SK-N-SH treated with all-trans-retinoic acid at 6 μM for 48 hours (cell line): ENCODE measurements at regions not wholly inside any gene's neighbourhood (a gene's known extent, or its start where the extent isn't known, plus 50 kb on each side); places are given as distances from the start of the nearest gene placed in this dataset.

Experiments used
- ARNTL ChIP-seq: fragments of 450-650 bp; formaldehyde crosslinking; IDR thresholded peaks from 2 replicates; pipeline ENCODE4 v1.5.0; 2020; ENCODE audit warnings: low read depth, mild to moderate bottlenecking, moderate library complexity, borderline replicate concordance
- BACH2 ChIP-seq: fragments of 250-450 bp; sonication (Bioruptor Pico); IDR thresholded peaks from 2 replicates; pipeline ENCODE4 v1.9.0; 2021; ENCODE audit warnings: mild to moderate bottlenecking, borderline replicate concordance
- TOX ChIP-seq: fragments of 250-450 bp; sonication (Bioruptor Pico); IDR thresholded peaks from 2 replicates; pipeline ENCODE4 v1.8.0; 2021; ENCODE audit warnings: mild to moderate bottlenecking, moderate library complexity, borderline replicate concordance
- TF ChIP-seq, protein P1 (sequence below): fragments of 250-450 bp; sonication (Bioruptor Pico); IDR thresholded peaks from 2 replicates; pipeline ENCODE4 v1.5.1; 2020; ENCODE audit warnings: low read depth, mild to moderate bottlenecking, moderate library complexity
- TF ChIP-seq, protein P2 (sequence below): fragments of 250-450 bp; sonication (Bioruptor Pico); IDR thresholded peaks from 2 replicates; pipeline ENCODE4 v1.8.0; 2021; ENCODE audit warnings: low read depth, mild to moderate bottlenecking, moderate library complexity, borderline replicate concordance
- TF ChIP-seq, protein P3 (sequence below): fragments of 250-450 bp; sonication (Bioruptor Pico); IDR thresholded peaks from 2 replicates; pipeline ENCODE4 v1.8.0; 2020; ENCODE audit warnings: mild to moderate bottlenecking, moderate library complexity, borderline replicate concordance
- TF ChIP-seq, protein P4 (sequence below): fragments of 250-450 bp; sonication (Bioruptor Pico); IDR thresholded peaks from 2 replicates; pipeline ENCODE4 v1.5.0; 2020; ENCODE audit warnings: mild to moderate bottlenecking, moderate library complexity

DNA sequence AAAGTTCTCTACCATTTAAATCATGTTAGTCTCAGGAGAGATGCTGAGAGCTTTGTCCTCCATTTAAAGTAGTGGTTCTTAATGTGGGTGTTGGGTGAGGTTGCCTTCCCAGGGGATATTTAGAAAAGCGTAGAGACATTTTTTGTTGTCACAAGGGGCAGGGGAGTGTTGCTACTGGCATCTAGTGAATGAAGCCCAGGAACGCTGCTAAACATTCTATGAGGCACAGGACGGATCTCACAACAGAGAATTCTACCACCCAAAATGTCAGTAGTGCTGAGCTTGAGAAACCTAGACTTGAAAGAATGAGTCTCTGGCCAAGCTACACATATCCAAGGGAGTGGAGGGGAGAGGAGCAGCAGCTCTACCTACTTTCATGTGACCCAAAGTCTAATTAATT lies 60.7 kb upstream of the CTNNB1 start:
- TF ChIP-seq, protein P1, sequence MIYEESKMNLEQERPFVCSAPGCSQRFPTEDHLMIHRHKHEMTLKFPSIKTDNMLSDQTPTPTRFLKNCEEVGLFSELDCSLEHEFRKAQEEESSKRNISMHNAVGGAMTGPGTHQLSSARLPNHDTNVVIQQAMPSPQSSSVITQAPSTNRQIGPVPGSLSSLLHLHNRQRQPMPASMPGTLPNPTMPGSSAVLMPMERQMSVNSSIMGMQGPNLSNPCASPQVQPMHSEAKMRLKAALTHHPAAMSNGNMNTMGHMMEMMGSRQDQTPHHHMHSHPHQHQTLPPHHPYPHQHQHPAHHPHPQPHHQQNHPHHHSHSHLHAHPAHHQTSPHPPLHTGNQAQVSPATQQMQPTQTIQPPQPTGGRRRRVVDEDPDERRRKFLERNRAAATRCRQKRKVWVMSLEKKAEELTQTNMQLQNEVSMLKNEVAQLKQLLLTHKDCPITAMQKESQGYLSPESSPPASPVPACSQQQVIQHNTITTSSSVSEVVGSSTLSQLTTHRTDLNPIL (CRISPR knock-in tag): no peak
- TF ChIP-seq, protein P2, sequence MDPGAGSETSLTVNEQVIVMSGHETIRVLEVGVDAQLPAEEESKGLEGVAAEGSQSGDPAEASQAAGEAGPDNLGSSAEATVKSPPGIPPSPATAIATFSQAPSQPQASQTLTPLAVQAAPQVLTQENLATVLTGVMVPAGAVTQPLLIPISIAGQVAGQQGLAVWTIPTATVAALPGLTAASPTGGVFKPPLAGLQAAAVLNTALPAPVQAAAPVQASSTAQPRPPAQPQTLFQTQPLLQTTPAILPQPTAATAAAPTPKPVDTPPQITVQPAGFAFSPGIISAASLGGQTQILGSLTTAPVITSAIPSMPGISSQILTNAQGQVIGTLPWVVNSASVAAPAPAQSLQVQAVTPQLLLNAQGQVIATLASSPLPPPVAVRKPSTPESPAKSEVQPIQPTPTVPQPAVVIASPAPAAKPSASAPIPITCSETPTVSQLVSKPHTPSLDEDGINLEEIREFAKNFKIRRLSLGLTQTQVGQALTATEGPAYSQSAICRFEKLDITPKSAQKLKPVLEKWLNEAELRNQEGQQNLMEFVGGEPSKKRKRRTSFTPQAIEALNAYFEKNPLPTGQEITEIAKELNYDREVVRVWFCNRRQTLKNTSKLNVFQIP (CRISPR knock-in tag): no peak
- TF ChIP-seq, protein P3, sequence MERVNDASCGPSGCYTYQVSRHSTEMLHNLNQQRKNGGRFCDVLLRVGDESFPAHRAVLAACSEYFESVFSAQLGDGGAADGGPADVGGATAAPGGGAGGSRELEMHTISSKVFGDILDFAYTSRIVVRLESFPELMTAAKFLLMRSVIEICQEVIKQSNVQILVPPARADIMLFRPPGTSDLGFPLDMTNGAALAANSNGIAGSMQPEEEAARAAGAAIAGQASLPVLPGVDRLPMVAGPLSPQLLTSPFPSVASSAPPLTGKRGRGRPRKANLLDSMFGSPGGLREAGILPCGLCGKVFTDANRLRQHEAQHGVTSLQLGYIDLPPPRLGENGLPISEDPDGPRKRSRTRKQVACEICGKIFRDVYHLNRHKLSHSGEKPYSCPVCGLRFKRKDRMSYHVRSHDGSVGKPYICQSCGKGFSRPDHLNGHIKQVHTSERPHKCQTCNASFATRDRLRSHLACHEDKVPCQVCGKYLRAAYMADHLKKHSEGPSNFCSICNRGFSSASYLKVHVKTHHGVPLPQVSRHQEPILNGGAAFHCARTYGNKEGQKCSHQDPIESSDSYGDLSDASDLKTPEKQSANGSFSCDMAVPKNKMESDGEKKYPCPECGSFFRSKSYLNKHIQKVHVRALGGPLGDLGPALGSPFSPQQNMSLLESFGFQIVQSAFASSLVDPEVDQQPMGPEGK: no peak
- TF ChIP-seq BACH2 (CRISPR knock-in tag) (no peak), TOX (CRISPR knock-in tag) (no peak), ARNTL (CRISPR knock-in tag) (no peak)
- TF ChIP-seq, protein P4, sequence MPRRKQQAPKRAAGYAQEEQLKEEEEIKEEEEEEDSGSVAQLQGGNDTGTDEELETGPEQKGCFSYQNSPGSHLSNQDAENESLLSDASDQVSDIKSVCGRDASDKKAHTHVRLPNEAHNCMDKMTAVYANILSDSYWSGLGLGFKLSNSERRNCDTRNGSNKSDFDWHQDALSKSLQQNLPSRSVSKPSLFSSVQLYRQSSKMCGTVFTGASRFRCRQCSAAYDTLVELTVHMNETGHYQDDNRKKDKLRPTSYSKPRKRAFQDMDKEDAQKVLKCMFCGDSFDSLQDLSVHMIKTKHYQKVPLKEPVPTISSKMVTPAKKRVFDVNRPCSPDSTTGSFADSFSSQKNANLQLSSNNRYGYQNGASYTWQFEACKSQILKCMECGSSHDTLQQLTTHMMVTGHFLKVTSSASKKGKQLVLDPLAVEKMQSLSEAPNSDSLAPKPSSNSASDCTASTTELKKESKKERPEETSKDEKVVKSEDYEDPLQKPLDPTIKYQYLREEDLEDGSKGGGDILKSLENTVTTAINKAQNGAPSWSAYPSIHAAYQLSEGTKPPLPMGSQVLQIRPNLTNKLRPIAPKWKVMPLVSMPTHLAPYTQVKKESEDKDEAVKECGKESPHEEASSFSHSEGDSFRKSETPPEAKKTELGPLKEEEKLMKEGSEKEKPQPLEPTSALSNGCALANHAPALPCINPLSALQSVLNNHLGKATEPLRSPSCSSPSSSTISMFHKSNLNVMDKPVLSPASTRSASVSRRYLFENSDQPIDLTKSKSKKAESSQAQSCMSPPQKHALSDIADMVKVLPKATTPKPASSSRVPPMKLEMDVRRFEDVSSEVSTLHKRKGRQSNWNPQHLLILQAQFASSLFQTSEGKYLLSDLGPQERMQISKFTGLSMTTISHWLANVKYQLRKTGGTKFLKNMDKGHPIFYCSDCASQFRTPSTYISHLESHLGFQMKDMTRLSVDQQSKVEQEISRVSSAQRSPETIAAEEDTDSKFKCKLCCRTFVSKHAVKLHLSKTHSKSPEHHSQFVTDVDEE (CRISPR knock-in tag): no peak
